ENCODE measurements at regions not wholly inside any gene's neighbourhood (a gene's known extent, or its start where the extent isn't known, plus 50 kb on each side); places are given as distances from the start of the nearest gene placed in this dataset.

- no peak for TF ChIP-seq EZH2 (IDR thresholded peaks at IDR 0.05; ENCODE audit: borderline replicate concordance, low read depth, low read length, severe bottlenecking)
- no peak for TF ChIP-seq CTCF (IDR thresholded peaks at IDR 0.05; ENCODE audit: extremely low read depth in 1 of 2, insufficient read depth in 1 of 2, low read depth in 1 of 2, low read length in 2 of 2)
- no peak for TF ChIP-seq MAX (IDR thresholded peaks at IDR 0.05; ENCODE audit: insufficient read depth, insufficient read length)
- TF ChIP-seq JUN (IDR thresholded peaks at IDR 0.05; ENCODE audit: borderline replicate concordance, insufficient read depth, insufficient read length, low read depth) = no peak
- TF ChIP-seq POLR2AphosphoS5 (IDR thresholded peaks at IDR 0.05; ENCODE audit: insufficient read depth, low read depth, low read length) = no peak
- no peak for TF ChIP-seq POLR2A (IDR thresholded peaks at IDR 0.05; ENCODE audit: low read depth, low read length)
- no peak for TF ChIP-seq FOS (IDR thresholded peaks at IDR 0.05; ENCODE audit: borderline replicate concordance, insufficient read depth, low read length)
Measured at GRCh38 chr2:13005761-13006335, 289.1 kb downstream of the TRIB2 start.

All from endothelial cell of umbilical vein (primary cell).